ENCODE measurements at regions not wholly inside any gene's neighbourhood (a gene's known extent, or its start where the extent isn't known, plus 50 kb on each side); places are given as distances from the start of the nearest gene placed in this dataset.

DNA sequence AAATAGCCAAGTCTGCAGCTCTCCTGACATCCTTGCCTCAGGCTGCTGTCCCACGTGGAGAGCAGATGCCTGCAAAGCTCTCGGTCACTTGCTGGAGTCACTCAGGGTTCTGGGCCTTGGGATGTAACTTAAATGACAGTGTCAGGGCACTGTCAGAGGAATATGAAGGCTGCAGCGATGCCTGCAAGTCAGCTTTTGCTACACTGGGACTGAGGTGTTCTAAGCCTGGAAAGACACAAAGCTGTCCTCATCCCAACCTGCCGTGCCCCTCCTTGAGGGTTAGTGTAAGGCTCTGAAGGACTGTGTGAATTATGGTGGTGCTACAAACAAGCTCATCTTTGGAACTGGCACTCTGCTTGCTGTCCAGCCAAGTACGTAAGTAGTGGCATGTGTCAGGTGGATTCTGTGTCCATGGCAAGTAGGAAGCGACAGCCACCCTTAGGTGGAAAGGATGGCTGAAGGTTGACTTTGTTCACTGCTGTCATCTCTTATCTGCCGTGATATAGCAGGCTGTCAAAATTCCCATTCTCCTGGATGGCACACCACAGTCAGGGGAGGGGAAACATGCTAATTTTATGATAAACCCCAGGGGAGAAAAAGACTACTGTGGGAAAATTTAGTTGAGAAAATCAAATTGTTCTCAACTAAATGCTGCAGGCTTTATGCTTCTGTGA, 79.9 kb downstream of the DAD1 start:
- H3K27me3 ChIP-seq, result no peaks in the 10 kb centered on the region
- in situ Hi-C loops (cut with MboI; ENCODE audit: low pct_ligation_motif_present in 1 of 4, low pct_unique_long_range_greater_than_20kb in 1 of 4, low sequenced_read_pairs in 3 of 4) (no loop called here), intact Hi-C loops (cut with DNase I; ENCODE audit: low total_unique reads) (no loop called here)
- no peak overlapping the region for H3K4me3 ChIP-seq
- no peak for DNase-seq
- H3K36me3 ChIP-seq, result no peaks in the 10 kb centered on the region
- peaks cover 0 to 36% (median 22%) of the 10 kb centered on the region in 4 donors for H3K4me1 ChIP-seq
- no peaks in the 10 kb centered on the region for H3K9me3 ChIP-seq
- WGBS, 2 donors (ENCODE audit: low coverage in 1 of 2), result 33 to 66% methylated on average over 1 to 7 of the region's 7 CpGs
- TF ChIP-seq POLR2AphosphoS5 (IDR thresholded peaks at IDR 0.05) (no peak), POLR2A (IDR thresholded peaks at IDR 0.05) (no peak), EP300 (IDR thresholded peaks at IDR 0.05; ENCODE audit: low read depth) (no peak)
- TF ChIP-seq, protein P1, sequence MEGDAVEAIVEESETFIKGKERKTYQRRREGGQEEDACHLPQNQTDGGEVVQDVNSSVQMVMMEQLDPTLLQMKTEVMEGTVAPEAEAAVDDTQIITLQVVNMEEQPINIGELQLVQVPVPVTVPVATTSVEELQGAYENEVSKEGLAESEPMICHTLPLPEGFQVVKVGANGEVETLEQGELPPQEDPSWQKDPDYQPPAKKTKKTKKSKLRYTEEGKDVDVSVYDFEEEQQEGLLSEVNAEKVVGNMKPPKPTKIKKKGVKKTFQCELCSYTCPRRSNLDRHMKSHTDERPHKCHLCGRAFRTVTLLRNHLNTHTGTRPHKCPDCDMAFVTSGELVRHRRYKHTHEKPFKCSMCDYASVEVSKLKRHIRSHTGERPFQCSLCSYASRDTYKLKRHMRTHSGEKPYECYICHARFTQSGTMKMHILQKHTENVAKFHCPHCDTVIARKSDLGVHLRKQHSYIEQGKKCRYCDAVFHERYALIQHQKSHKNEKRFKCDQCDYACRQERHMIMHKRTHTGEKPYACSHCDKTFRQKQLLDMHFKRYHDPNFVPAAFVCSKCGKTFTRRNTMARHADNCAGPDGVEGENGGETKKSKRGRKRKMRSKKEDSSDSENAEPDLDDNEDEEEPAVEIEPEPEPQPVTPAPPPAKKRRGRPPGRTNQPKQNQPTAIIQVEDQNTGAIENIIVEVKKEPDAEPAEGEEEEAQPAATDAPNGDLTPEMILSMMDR (IDR thresholded peaks at IDR 0.05), result no peak
- peak overlapping the region; percentile 44 to 70 (median 58) for H3K27ac ChIP-seq

DNA sequence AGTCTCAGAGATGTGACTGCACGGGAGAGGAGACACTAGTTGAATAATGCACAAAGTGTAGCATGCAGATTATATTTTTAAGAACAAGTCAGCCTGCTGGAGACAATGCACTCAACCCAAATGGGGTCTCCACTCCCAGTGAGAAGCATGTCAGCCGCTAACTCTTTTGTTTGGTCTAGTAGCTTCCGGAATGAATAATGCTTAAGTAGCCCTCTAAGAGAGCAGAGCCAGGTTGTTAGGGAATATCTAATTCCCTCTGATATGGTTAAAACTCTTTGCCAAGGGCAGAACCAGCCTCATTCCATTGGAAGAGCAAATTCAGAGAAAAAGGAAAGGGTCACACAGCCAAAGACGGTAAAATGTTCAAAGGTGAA, 80.4 kb downstream of the DAD1 start:
- H3K4me1 ChIP-seq, result peaks cover 0 to 32% (median 20%) of the 10 kb centered on the region in 4 donors
- WGBS, 2 donors (ENCODE audit: low coverage in 1 of 2), result 65 to 71% methylated on average over 1 to 4 of the region's 4 CpGs
- no peak for DNase-seq
- H3K4me3 ChIP-seq, result no peak overlapping the region
- intact Hi-C loops (cut with DNase I; ENCODE audit: low total_unique reads), result no loop called here
- no peak for TF ChIP-seq EP300 (IDR thresholded peaks at IDR 0.05; ENCODE audit: low read depth)
- TF ChIP-seq POLR2AphosphoS5 (IDR thresholded peaks at IDR 0.05), result no peak
- TF ChIP-seq, protein P1 (IDR thresholded peaks at IDR 0.05), result no peak
- TF ChIP-seq POLR2A (IDR thresholded peaks at IDR 0.05), result no peak
- no peaks in the 10 kb centered on the region for H3K36me3 ChIP-seq
- H3K27me3 ChIP-seq, result no peaks in the 10 kb centered on the region
- H3K9me3 ChIP-seq, result no peaks in the 10 kb centered on the region
- H3K27ac ChIP-seq, result peak overlapping the region in 2 of 4 donors; percentile 18 to 70
- in situ Hi-C loops (cut with MboI; ENCODE audit: low pct_ligation_motif_present in 1 of 4, low pct_unique_long_range_greater_than_20kb in 1 of 4, low sequenced_read_pairs in 3 of 4), result no loop called here

DNA sequence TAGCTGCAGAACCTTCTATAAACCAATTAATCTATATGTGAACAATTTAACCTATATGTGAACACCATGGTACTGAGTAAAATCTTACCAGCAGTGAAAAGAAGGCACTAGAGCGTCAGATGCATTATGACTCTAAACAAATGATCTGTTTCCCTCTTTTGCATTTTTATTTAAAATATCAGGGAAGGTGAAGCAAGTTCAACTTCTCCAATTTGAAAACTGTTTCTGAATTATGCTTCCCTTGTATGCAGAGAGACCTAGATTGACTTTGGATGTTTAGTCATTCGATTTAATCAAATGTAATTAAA, 80.9 kb downstream of the DAD1 start:
- Histone ChIP-seq H3K27ac (peak overlapping the region in 1 of 4 donors; percentile 38), H3K4me3 (no peak overlapping the region), H3K36me3 (no peaks in the 10 kb centered on the region), H3K27me3 (no peaks in the 10 kb centered on the region), H3K9me3 (no peaks in the 10 kb centered on the region), H3K4me1 (peaks cover 0 to 26% (median 18%) of the 10 kb centered on the region in 4 donors)
- 68 to 90% methylated on average over 2 of the region's 2 CpGs for WGBS, 2 donors (ENCODE audit: low coverage in 1 of 2)
- no peak for DNase-seq
- TF ChIP-seq, protein P1 (IDR thresholded peaks at IDR 0.05), result no peak
- TF ChIP-seq POLR2A (IDR thresholded peaks at IDR 0.05), result no peak
- TF ChIP-seq EP300 (IDR thresholded peaks at IDR 0.05; ENCODE audit: low read depth), result no peak
- no peak for TF ChIP-seq POLR2AphosphoS5 (IDR thresholded peaks at IDR 0.05)
- in situ Hi-C loops (cut with MboI; ENCODE audit: low pct_ligation_motif_present in 1 of 4, low pct_unique_long_range_greater_than_20kb in 1 of 4, low sequenced_read_pairs in 3 of 4) (no loop called here), intact Hi-C loops (cut with DNase I; ENCODE audit: low total_unique reads) (no loop called here)

DNA sequence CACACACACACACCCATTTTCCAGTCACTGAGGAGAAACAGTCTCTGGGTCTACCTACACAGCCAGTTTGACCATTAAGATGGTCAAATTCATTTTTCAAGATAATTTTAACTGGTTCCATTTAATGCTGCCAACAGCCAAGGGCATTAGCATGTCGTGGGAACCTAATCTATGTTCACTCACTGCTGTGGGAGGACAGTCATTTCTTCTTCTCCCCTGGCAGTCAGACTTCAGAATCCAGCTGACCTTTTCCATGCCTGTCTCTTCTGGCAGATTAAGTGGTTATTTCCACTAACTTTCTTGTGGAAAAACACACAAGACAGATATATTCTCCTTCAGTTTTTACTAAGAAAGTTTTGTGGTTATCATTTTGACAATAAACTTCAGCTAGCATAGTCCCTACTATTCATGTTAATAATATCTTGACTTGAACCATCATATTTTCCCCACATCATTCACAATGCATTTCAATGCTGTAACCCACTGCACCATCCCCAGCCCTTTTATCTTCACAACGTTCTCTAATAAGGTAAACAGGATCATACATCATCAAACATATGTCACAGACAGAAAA, 82.2 kb downstream of the DAD1 start:
- no peaks in the 10 kb centered on the region for H3K27me3 ChIP-seq
- H3K36me3 ChIP-seq, result no peaks in the 10 kb centered on the region
- intact Hi-C loops (cut with DNase I; ENCODE audit: low total_unique reads) (no loop called here), in situ Hi-C loops (cut with MboI; ENCODE audit: low pct_ligation_motif_present in 1 of 4, low pct_unique_long_range_greater_than_20kb in 1 of 4, low sequenced_read_pairs in 3 of 4) (no loop called here)
- peaks cover 0 to 14% (median 7%) of the 10 kb centered on the region in 4 donors for H3K4me1 ChIP-seq
- no peaks in the 10 kb centered on the region for H3K9me3 ChIP-seq
- 50 to 69% methylated on average over 1 to 2 of the region's 2 CpGs for WGBS, 2 donors (ENCODE audit: low coverage in 1 of 2)
- peak overlapping the region; percentile 13 to 55 (median 36) for H3K27ac ChIP-seq
- DNase-seq, result no peak
- TF ChIP-seq EP300 (IDR thresholded peaks at IDR 0.05; ENCODE audit: low read depth), result no peak
- no peak for TF ChIP-seq POLR2A (IDR thresholded peaks at IDR 0.05)
- TF ChIP-seq, protein P1 (IDR thresholded peaks at IDR 0.05), result no peak
- no peak for TF ChIP-seq POLR2AphosphoS5 (IDR thresholded peaks at IDR 0.05)
- H3K4me3 ChIP-seq, result no peak overlapping the region
